Ascending aorta (tissue), 2 donors: ENCODE measurements at regions not wholly inside any gene's neighbourhood (a gene's known extent, or its start where the extent isn't known, plus 50 kb on each side); places are given as distances from the start of the nearest gene placed in this dataset.
"Not testable (repeated sequence)": the region's sequence is repeated elsewhere in the genome, so short reads cannot be mapped to it uniquely, and the experiment has no call there.

Experiments
- DNase-seq, 2 donors: peaks; one replicate each; pipeline ENCODE4 v3.0.0-alpha.2; 2019; ENCODE audit warnings: low spot score in 2 of 2
- H3K27ac ChIP-seq, 2 donors: fragments of 200-600 bp; sonication (generic); one replicate each; pipeline ENCODE4 v1.5.1; 2016 to 2017; ENCODE audit warnings: mild to moderate bottlenecking in 1 of 2
- H3K27me3 ChIP-seq: fragments of 200-600 bp; sonication (generic); one replicate; pipeline ENCODE4 v1.5.1; 2017
- H3K36me3 ChIP-seq, 2 donors: fragments of 200-600 bp; sonication (generic); one replicate each; pipeline ENCODE4 v1.5.1; 2016
- H3K4me1 ChIP-seq, 2 donors: fragments of 200-600 bp; sonication (generic); one replicate each; pipeline ENCODE4 v1.5.1; 2016 to 2017; ENCODE audit warnings: mild to moderate bottlenecking in 1 of 2
- H3K4me3 ChIP-seq, 2 donors: fragments of 200-600 bp; sonication (generic); one replicate each; pipeline ENCODE4 v1.5.1; 2016 to 2017; ENCODE audit warnings: mild to moderate bottlenecking in 1 of 2
- H3K9me3 ChIP-seq, 2 donors: fragments of 200-600 bp; sonication (generic); one replicate each; pipeline ENCODE4 v1.5.1; 2016
- CTCF ChIP-seq, 3 experiments: fragments of 200-600 bp in 2 of 3; fragments of 450-650 bp in 1 of 3; sonication (generic) in 2 of 3; IDR thresholded peaks; one replicate each; pipeline ENCODE4 v1.5.1; 2016 to 2019; ENCODE audit warnings: antibody characterized with exemption in 3 of 3, mild to moderate bottlenecking in 1 of 3, moderate library complexity in 1 of 3
- intact Hi-C: fragments of 100-400 bp; cut with DNase I; formaldehyde crosslinking; loops from one replicate; pipeline ENCODE4 v1.15.1; 2023

- TF ChIP-seq CTCF (IDR thresholded peaks at IDR 0.05), result no peak
- no peaks in the 10 kb centered on the region for H3K9me3 ChIP-seq
- no peak overlapping the region for H3K27ac ChIP-seq
- H3K4me1 ChIP-seq, result no peaks in the 10 kb centered on the region
- H3K36me3 ChIP-seq, result no peaks in the 10 kb centered on the region
- H3K27me3 ChIP-seq, result no peaks in the 10 kb centered on the region
- no peak overlapping the region for H3K4me3 ChIP-seq
- intact Hi-C loops, result no loop called here
- no peak for DNase-seq
These were observed 472.4 kb upstream of the UBE2E2 start for GRCh38 chr3:22730701-22731100.

GRCh38 chr3:22731901-22732300 is 471.2 kb upstream of the UBE2E2 start:
- no peaks in the 10 kb centered on the region for H3K36me3 ChIP-seq
- intact Hi-C loops, result no loop called here
- no peak overlapping the region for H3K4me3 ChIP-seq
- TF ChIP-seq CTCF (IDR thresholded peaks at IDR 0.05), result no peak
- DNase-seq, result no peak
- H3K4me1 ChIP-seq, result no peaks in the 10 kb centered on the region
- no peak overlapping the region for H3K27ac ChIP-seq
- H3K27me3 ChIP-seq, result no peaks in the 10 kb centered on the region
- H3K9me3 ChIP-seq, result no peaks in the 10 kb centered on the region

GRCh38 chr3:22732641-22733040 is 470.5 kb upstream of the UBE2E2 start:
- intact Hi-C loops, result no loop called here
- no peak overlapping the region for H3K4me3 ChIP-seq
- H3K27me3 ChIP-seq, result no peaks in the 10 kb centered on the region
- H3K9me3 ChIP-seq, result no peaks in the 10 kb centered on the region
- no peaks in the 10 kb centered on the region for H3K36me3 ChIP-seq
- TF ChIP-seq CTCF (IDR thresholded peaks at IDR 0.05), result no peak
- DNase-seq, result no peak
- H3K27ac ChIP-seq, result no peak overlapping the region
- H3K4me1 ChIP-seq, result no peaks in the 10 kb centered on the region

- Histone ChIP-seq H3K27ac (no peak overlapping the region), H3K9me3 (no peaks in the 10 kb centered on the region), H3K27me3 (no peaks in the 10 kb centered on the region), H3K4me3 (no peak overlapping the region), H3K4me1 (no peaks in the 10 kb centered on the region), H3K36me3 (no peaks in the 10 kb centered on the region)
- TF ChIP-seq CTCF (IDR thresholded peaks at IDR 0.05), result no peak
- intact Hi-C loops, result no loop called here
- DNase-seq, result no peak
These were observed 468.9 kb upstream of the UBE2E2 start for GRCh38 chr3:22734207-22734606.

- intact Hi-C loops, result no loop called here
- Histone ChIP-seq H3K4me1 (no peaks in the 10 kb centered on the region), H3K27ac (no peak overlapping the region), H3K9me3 (no peaks in the 10 kb centered on the region), H3K27me3 (no peaks in the 10 kb centered on the region), H3K4me3 (no peak overlapping the region), H3K36me3 (no peaks in the 10 kb centered on the region)
- no peak for DNase-seq
- no peak for TF ChIP-seq CTCF (IDR thresholded peaks at IDR 0.05)
These were observed 468.4 kb upstream of the UBE2E2 start for GRCh38 chr3:22734756-22735155.

GRCh38 chr3:22735373-22735772 is 467.8 kb upstream of the UBE2E2 start:
- H3K36me3 ChIP-seq, result no peaks in the 10 kb centered on the region
- TF ChIP-seq CTCF (IDR thresholded peaks at IDR 0.05), result no peak
- no peaks in the 10 kb centered on the region for H3K9me3 ChIP-seq
- DNase-seq, result no peak
- no peaks in the 10 kb centered on the region for H3K27me3 ChIP-seq
- H3K27ac ChIP-seq, result no peak overlapping the region
- H3K4me1 ChIP-seq, result no peaks in the 10 kb centered on the region
- no peak overlapping the region for H3K4me3 ChIP-seq
- intact Hi-C loops, result no loop called here

- intact Hi-C loops, H3K27ac ChIP-seq, H3K27me3 ChIP-seq, DNase-seq, H3K4me3 ChIP-seq, H3K9me3 ChIP-seq, H3K36me3 ChIP-seq, H3K4me1 ChIP-seq: not testable (repeated sequence)
These were observed 459.7 kb upstream of the UBE2E2 start for GRCh38 chr3:22743386-22743785.
